HG03135 (cell line): ENCODE measurements at regions not wholly inside any gene's neighbourhood (a gene's known extent, or its start where the extent isn't known, plus 50 kb on each side); places are given as distances from the start of the nearest gene placed in this dataset.
"Not testable (repeated sequence)": the region's sequence is repeated elsewhere in the genome, so short reads cannot be mapped to it uniquely, and the experiment has no call there.

Experiments used
- ATAC-seq: cut with Tn5 transposase; IDR thresholded peaks from one replicate; pipeline ENCODE4 v1.9.1; 2021; ENCODE audit warnings: mild to moderate bottlenecking, moderate library complexity; ENCODE audit not compliant: unreplicated experiment

DNA sequence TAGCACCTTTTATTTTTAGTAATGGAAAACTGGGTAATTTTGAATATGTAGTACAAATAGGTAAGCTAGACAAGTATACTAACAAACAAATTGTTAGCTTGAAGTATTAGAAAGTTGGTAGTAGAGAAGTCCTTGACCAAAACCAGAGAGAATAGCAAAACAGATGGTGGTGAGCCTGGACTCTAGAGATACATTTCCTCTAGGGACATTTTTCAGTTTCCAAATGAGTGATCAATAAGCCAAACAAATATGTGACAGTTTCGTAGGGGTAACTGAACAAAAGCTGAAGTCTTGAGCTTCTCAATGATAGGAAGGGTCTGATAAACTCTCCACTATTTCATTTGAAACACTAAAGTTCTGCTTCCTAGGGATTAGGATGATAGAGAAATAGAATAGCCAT lies 692.0 kb upstream of the FAM98A start:
- ATAC-seq, result no peak

DNA sequence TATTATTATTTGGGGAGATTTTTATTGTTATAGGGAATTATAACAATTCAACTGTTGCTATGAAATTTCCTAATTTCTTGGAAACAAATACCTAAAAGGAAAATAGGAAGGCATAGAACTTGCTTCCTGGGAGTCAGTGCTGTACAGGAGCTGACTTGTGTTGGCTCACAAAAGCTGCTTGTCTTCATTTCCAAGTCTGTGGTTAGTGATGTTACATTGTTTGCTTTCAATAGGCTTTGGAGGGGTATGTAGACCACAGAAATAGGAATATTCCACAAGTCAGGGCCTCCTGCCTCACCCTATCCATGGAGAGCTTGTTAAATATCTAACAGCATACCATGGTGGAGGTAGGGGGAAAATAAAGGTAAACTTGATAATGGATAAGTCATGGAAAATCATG lies 688.9 kb upstream of the FAM98A start:
- ATAC-seq, result no peak

DNA sequence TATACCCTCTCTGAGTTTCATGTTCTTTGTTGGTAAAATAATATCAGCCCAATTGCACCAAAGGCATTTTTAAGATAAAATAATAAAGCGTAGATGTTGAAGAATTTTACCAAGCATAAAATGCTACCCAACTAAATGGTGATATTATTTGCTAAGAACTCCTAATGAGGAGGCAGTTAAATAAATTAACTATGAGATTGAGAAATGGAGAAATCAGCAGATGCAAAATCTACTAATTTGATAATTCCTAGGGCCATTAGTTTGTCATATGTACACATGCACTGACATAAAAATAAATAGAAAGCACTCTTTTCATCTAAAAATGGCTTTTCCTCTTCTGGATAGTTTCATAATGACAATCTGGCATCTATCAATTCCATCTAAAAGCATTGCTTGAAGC lies 681.5 kb upstream of the FAM98A start:
- no peak for ATAC-seq

GRCh38 chr2:34266908-34267697 lies 668.0 kb upstream of the FAM98A start:
- ATAC-seq, result no peak

GRCh38 chr2:34261701-34262100 lies 662.6 kb upstream of the FAM98A start:
- no peak for ATAC-seq

GRCh38 chr2:34254272-34254878 lies 655.3 kb upstream of the FAM98A start:
- ATAC-seq, result no peak

DNA sequence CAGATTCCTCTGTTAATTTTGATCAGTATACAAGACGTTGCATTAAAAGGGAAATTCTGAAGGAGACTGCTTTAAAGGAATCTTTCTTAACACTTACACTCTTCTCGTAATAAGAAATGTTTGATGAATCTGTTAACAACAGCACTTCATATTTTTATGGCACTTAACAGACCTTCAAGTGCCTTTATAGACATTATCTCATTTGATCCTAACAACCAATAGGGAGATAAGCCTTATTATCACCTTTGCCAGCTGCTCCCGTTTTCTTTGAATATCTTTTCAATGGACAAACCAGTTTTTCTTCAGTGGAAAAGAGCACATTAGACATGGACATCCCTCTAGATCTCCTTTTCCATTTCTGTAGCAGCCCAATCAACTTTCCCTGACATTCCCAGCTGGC lies 653.0 kb upstream of the FAM98A start:
- ATAC-seq, result no peak

- no peak for ATAC-seq
Measured at GRCh38 chr2:34251578-34251977, 652.5 kb upstream of the FAM98A start.

DNA sequence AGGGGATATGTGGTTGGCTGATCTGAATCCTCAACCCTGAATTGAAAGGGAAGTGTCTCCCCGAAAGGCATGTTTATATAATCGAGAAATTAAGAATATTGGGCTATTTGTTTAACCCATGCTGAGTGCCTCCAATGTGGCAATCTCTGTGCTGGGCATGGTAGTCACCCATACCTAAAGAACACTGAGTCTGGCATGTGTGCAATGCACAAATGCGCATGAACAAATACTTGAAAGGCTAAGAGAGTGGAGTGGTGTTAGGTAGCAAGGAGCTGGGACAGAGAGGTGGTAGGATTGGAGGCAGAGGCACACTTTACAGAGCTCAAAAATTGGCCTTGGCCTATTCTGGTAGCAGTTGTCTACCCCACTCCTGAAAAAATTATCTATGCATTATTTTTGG lies 645.1 kb upstream of the FAM98A start:
- ATAC-seq, result no peak

DNA sequence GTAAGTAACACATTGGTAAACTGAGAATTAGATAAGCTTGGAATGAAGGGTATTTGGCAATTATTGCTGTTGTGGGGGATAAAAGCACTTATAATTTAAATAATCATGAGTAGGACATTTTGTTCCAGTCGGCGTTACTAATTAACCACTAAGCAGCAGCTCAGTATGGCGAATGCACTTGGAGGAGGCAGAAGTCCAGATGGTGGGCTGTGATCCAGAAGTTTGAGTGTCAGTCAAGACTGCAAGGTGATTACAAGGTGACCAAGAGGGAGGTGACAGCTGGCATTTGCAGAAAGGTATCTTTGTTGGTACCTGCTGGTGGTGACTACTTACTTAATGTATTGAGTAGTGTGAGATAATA lies 643.6 kb upstream of the FAM98A start:
- no peak for ATAC-seq

- ATAC-seq, result no peak
Measured at GRCh38 chr2:34241905-34242762, 643.0 kb upstream of the FAM98A start.

DNA sequence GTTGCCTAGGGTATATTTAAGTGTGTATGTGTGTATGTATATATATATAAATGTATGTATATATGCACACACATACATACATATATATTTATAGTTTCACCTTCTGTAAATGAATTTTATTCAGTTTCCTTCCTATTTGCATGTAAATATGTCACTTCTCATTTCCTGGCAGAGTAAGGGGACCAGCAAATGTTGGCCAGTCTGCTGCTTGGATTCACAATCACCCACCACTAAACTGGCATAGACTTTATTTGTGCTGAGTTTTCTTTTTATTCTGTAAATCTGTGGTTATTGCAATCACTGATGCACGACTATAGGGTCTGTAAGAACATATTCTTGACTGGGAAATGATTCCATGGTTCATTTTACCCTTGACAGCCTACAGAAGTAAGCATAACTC lies 640.4 kb upstream of the FAM98A start:
- no peak for ATAC-seq

DNA sequence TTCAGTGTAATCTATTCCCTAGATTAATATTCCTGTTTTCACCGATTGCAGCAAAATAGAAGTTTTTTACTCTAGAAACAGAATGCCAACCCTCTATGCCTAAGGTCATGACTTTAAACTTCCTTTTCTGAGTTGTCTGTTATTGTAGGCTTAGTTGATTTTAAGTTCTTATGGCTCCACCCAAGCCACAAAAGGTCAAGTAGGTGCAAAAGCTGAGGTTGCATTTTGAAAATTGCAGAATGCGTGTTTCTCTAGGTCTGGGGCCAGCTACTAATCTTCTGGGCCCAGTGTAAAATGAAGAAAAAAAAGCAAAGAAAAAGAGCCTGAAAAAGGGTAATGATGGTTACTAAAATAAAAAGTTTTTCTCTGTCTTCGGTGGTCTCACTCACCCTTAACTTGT lies 635.7 kb upstream of the FAM98A start:
- ATAC-seq, result no peak

DNA sequence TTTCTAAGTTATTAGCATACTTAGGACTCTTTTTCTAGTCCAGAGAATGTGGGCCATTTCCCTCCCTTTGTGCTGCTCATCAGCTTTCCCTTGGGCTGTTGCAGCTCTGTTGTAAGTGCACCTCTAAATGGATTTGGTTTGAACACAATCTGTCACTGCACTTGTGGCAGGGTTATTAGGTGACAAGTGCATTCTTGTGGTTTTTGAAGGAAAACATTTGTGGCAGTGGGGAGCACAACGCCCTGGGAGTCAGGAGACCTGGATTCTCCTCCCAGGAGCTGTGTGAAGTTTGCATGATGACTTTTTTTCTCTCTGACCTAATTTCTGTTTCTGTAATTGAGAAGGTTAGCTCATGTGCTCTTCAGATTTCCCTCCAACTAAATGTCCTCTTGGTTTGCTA lies 630.9 kb upstream of the FAM98A start:
- ATAC-seq, result no peak

GRCh38 chr2:34215174-34215573 lies 616.1 kb upstream of the FAM98A start:
- ATAC-seq, result no peak

DNA sequence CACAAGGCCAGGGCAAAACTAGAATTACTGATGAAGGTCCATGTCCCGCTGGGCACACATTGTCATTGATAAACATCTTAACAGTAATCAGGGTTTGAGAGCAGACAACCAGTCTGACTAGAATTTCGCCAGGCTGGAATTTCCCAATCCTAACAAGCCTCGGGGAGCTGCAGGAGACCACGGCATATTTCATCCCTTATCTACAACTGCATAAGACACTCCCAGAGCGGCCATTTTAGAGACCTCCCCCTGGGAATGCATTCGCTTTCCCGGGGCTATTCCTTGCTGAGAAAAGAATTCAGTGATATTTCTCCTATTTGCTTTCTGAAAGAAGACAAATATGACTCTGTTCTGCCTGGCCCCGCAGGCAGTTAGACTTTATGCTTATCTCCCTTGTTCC lies 611.3 kb upstream of the FAM98A start:
- not testable (repeated sequence) for ATAC-seq

GRCh38 chr2:34204560-34204959 lies 605.5 kb upstream of the FAM98A start:
- ATAC-seq, result no peak

GRCh38 chr2:34201099-34201498 lies 602.0 kb upstream of the FAM98A start:
- ATAC-seq, result no peak

- no peak for ATAC-seq
Measured at GRCh38 chr2:34199971-34200370, 600.9 kb upstream of the FAM98A start.

DNA sequence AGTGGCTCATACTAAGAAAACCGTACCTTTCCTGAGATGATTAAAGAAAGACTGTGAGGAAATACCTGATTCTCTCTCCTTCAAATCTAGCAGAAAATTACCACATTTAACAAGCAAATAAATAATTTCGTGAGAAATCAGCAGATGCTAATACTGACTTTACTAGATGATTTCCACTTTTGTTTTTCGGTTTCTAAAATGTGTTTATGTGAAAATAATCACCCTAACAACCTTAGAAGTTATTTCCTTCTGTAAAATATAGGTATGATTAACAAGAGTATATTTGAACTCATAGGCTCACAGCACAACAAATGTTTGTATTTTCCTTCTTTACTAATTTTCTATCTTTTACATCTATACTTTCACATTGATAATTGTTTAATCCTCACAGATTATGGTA lies 594.1 kb upstream of the FAM98A start:
- ATAC-seq, result no peak

GRCh38 chr2:34188464-34189303 lies 589.6 kb upstream of the FAM98A start:
- no peak for ATAC-seq
